SK-N-SH (cell line): ENCODE measurements at regions not wholly inside any gene's neighbourhood (a gene's known extent, or its start where the extent isn't known, plus 50 kb on each side); places are given as distances from the start of the nearest gene placed in this dataset.

Source experiments
- CTCF ChIP-seq: fragments of 200-600 bp; sonication (generic); IDR thresholded peaks from 2 replicates; pipeline ENCODE4 v1.6.1; 2017; ENCODE audit warnings: antibody characterized with exemption, mild to moderate bottlenecking, moderate library complexity
- EP300 ChIP-seq, 2 experiments: IDR thresholded peaks; 2 replicates each; pipeline versions ENCODE4 v1.4.0 to v1.6.1; 2012; ENCODE audit warnings: borderline replicate concordance in 1 of 2, low read depth in 1 of 2, low read length in 1 of 2
- EZH2phosphoT487 ChIP-seq: fragments of 200-600 bp; sonication (generic); IDR thresholded peaks from 2 replicates; pipeline ENCODE4 v1.6.1; 2017; ENCODE audit warnings: low read depth, mixed run types, mild to moderate bottlenecking, antibody characterized with exemption, moderate library complexity, borderline replicate concordance
- FOXM1 ChIP-seq: IDR thresholded peaks from 2 replicates; pipeline ENCODE4 v1.4.0; 2012; ENCODE audit warnings: low read depth, mild to moderate bottlenecking
- GATA2 ChIP-seq: sonication (generic); formaldehyde crosslinking; IDR thresholded peaks from 2 replicates; pipeline ENCODE4 v1.5.0; 2020; ENCODE audit warnings: mild to moderate bottlenecking, missing genetic modification reagents
- MAX ChIP-seq: IDR thresholded peaks from 2 replicates; pipeline ENCODE4 v1.4.0; 2012; ENCODE audit warnings: low read depth
- POLR2AphosphoS5 ChIP-seq: IDR thresholded peaks from 2 replicates; pipeline ENCODE4 v1.6.1; 2012; ENCODE audit warnings: low read depth, low read length
- RAD21 ChIP-seq: IDR thresholded peaks from 2 replicates; pipeline ENCODE4 v1.6.1; 2012; ENCODE audit warnings: mild to moderate bottlenecking, low read length
- RCOR1 ChIP-seq: fragments of 150-350 bp; IDR thresholded peaks from 2 replicates; pipeline ENCODE4 v1.6.1; 2017; ENCODE audit warnings: antibody characterized with exemption, low read length
- SIN3A ChIP-seq: IDR thresholded peaks from 2 replicates; pipeline ENCODE4 v1.6.1; 2012; ENCODE audit warnings: low read depth, mild to moderate bottlenecking, low read length, moderate library complexity, borderline replicate concordance
- SMC3 ChIP-seq: IDR thresholded peaks from 2 replicates; pipeline ENCODE4 v1.6.1; 2012; ENCODE audit warnings: low read depth, low read length, improper control_type of control experiment
- TAF1 ChIP-seq: IDR thresholded peaks from 2 replicates; pipeline ENCODE4 v1.6.1; 2012; ENCODE audit warnings: low read depth, mild to moderate bottlenecking, low read length, moderate library complexity, borderline replicate concordance

DNA sequence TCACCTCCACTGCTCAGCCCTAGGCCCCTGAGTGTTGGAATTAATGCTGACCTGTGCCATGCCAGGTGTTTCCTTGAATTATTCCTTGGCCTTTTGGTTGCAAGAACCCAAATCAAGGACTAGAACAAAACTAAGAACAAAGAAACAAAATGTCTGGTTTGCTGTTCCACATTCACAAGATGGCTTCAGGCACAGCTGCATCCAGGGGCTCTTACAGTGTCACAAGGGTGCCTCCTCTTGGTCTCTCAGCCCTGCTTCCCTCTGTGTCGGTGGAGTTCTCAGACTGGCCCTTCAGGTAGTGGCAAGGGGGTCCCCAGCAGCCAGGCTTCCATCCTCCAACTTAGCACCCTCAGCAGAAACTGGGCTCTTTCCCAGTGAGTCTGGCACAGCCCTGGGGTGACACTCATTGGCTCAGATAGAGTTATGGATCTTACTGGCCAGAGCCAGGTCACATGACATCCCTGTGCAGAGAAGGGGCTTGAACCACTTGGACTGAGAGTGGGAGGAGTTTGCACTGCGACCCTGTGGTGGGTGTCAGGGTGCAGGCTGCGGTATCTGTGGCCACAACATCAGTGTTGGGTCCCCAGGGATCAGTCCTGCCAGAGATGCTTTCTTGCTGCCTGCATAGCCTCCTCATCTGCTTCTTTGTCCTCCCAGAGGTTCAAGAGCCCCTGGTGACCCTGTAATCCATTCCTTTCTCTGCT lies 427.7 kb upstream of the SULF2 start:
- no peak for TF ChIP-seq SMC3
- no peak for TF ChIP-seq POLR2AphosphoS5
- no peak for TF ChIP-seq RCOR1
- no peak for TF ChIP-seq RAD21
- TF ChIP-seq TAF1 = no peak
- TF ChIP-seq CTCF = no peak
- TF ChIP-seq MAX = no peak
- TF ChIP-seq SIN3A = no peak
- no peak for TF ChIP-seq GATA2 (CRISPR knock-in tag)
- TF ChIP-seq EZH2phosphoT487 = no peak
- TF ChIP-seq FOXM1 = no peak
- no peak for TF ChIP-seq EP300 (IDR thresholded peaks at IDR 0.05; ENCODE audit: borderline replicate concordance in 1 of 2, low read depth in 1 of 2, low read length in 1 of 2)
